GM20000 (cell line): ENCODE measurements at regions not wholly inside any gene's neighbourhood (a gene's known extent, or its start where the extent isn't known, plus 50 kb on each side); places are given as distances from the start of the nearest gene placed in this dataset.

Experiments used
- DNase-seq: peaks from one replicate; pipeline ENCODE4 v3.0.0; 2012; ENCODE audit warnings: low spot score
- CTCF ChIP-seq: IDR thresholded peaks from 2 replicates; pipeline ENCODE4 v1.5.1; 2012; ENCODE audit warnings: mild to moderate bottlenecking, control low read depth; ENCODE audit errors: extremely low read depth, missing control alignments

- no peak for TF ChIP-seq CTCF
- DNase-seq = no peak
Observed at GRCh38 chr10:113267619-113268562, 285.0 kb upstream of the HABP2 start.

- no peak for DNase-seq
- TF ChIP-seq CTCF = no peak
Observed at GRCh38 chr10:113269333-113269732, 283.5 kb upstream of the HABP2 start.

- no peak for DNase-seq
- TF ChIP-seq CTCF = no peak
Observed at GRCh38 chr10:113272511-113272910, 280.3 kb upstream of the HABP2 start.

GRCh38 chr10:113273181-113274163 is 279.4 kb upstream of the HABP2 start:
- no peak for DNase-seq
- TF ChIP-seq CTCF = no peak

- DNase-seq = no peak
- no peak for TF ChIP-seq CTCF
Observed at GRCh38 chr10:113274176-113274829, 278.6 kb upstream of the HABP2 start.

- no peak for DNase-seq
- no peak for TF ChIP-seq CTCF
Observed at GRCh38 chr10:113278221-113278620, 274.6 kb upstream of the HABP2 start.
